WTC11 (cell line): ENCODE measurements at regions not wholly inside any gene's neighbourhood (a gene's known extent, or its start where the extent isn't known, plus 50 kb on each side); places are given as distances from the start of the nearest gene placed in this dataset.

Experiments used
- ATAC-seq: fragments of 200-7000 bp; cut with Tn5 transposase; 2 replicates; pipeline ENCODE4 v1.10.0; 2021; ENCODE audit warnings: mild to moderate bottlenecking, moderate library complexity
- CTCF ChIA-PET: fragments of 300-600 bp; sonication (Branson Sonifier 250); formaldehyde crosslinking; loops from one replicate; lab custom pipeline; 2021; ENCODE audit warnings: antibody characterized with exemption; lab: Charles Lee
- POLR2A ChIA-PET: fragments of 350-600 bp; sonication (Branson Sonifier 250); formaldehyde crosslinking; loops from one replicate; lab custom pipeline; 2021; ENCODE audit warnings: antibody characterized with exemption; lab: Charles Lee
- DNase-seq: peaks from one replicate; pipeline ENCODE4 v3.0.0; 2021; ENCODE audit warnings: low spot score
- H3K27ac Mint-ChIP-seq: 2 replicates; pipeline ENCODE4 v1.8.0; 2021; ENCODE audit warnings: mixed read lengths
- H3K27me3 Mint-ChIP-seq: 2 replicates; pipeline ENCODE4 v1.8.0; 2021; ENCODE audit warnings: low read depth, mild to moderate bottlenecking, moderate library complexity, mixed read lengths
- H3K36me3 Mint-ChIP-seq: 2 replicates; pipeline ENCODE4 v1.8.0; 2021; ENCODE audit warnings: mixed read lengths
- H3K4me1 Mint-ChIP-seq: 2 replicates; pipeline ENCODE4 v1.8.0; 2022; ENCODE audit warnings: mixed read lengths
- H3K4me3 Mint-ChIP-seq: 2 replicates; pipeline ENCODE4 v1.8.0; 2021; ENCODE audit warnings: mild to moderate bottlenecking, moderate library complexity, mixed read lengths
- H3K9me3 Mint-ChIP-seq: 2 replicates; pipeline ENCODE4 v1.8.0; 2021; ENCODE audit warnings: mixed read lengths
- AR ChIP-seq: fragments of 250-450 bp; sonication (Bioruptor Pico); IDR thresholded peaks from 2 replicates; pipeline ENCODE4 v1.9.0; 2021; ENCODE audit warnings: mild to moderate bottlenecking
- ATF3 ChIP-seq: sonication (generic); formaldehyde crosslinking; conservative IDR thresholded peaks from 2 replicates; pipeline ENCODE4 v1.8.1; 2022; ENCODE audit warnings: mild to moderate bottlenecking, missing genetic modification reagents
- CREB1 ChIP-seq: sonication (generic); formaldehyde crosslinking; IDR thresholded peaks from 2 replicates; pipeline ENCODE4 v1.8.0; 2023; ENCODE audit warnings: mild to moderate bottlenecking, missing genetic modification reagents
- E2F1 ChIP-seq: sonication (generic); formaldehyde crosslinking; IDR thresholded peaks from 2 replicates; pipeline ENCODE4 v1.8.0; 2022; ENCODE audit warnings: mild to moderate bottlenecking, missing genetic modification reagents
- FOXP4 ChIP-seq: sonication (generic); formaldehyde crosslinking; IDR thresholded peaks from 2 replicates; pipeline ENCODE4 v1.8.0; 2022; ENCODE audit warnings: mild to moderate bottlenecking, missing genetic modification reagents
- NR3C1 ChIP-seq: sonication (generic); formaldehyde crosslinking; conservative IDR thresholded peaks from 2 replicates; pipeline ENCODE4 v1.8.1; 2023; ENCODE audit warnings: low read depth, mild to moderate bottlenecking, missing genetic modification reagents
- RORB ChIP-seq: fragments of 250-450 bp; sonication (Bioruptor Pico); IDR thresholded peaks from 2 replicates; pipeline ENCODE4 v1.9.0; 2021; ENCODE audit warnings: mild to moderate bottlenecking
- STAT6 ChIP-seq: sonication (generic); formaldehyde crosslinking; conservative IDR thresholded peaks from 2 replicates; pipeline ENCODE4 v1.8.1; 2023; ENCODE audit warnings: mild to moderate bottlenecking, low read depth, missing genetic modification reagents, moderate library complexity
- TCF7 ChIP-seq: sonication (generic); formaldehyde crosslinking; IDR thresholded peaks from 2 replicates; pipeline ENCODE4 v1.8.0; 2022; ENCODE audit warnings: mild to moderate bottlenecking, low read depth, missing genetic modification reagents, moderate library complexity
- ZBTB43 ChIP-seq: sonication (generic); formaldehyde crosslinking; IDR thresholded peaks from 2 replicates; pipeline ENCODE4 v1.8.1; 2023; ENCODE audit warnings: mild to moderate bottlenecking, missing genetic modification reagents
- ZNF232 ChIP-seq: sonication (generic); formaldehyde crosslinking; IDR thresholded peaks from 2 replicates; pipeline ENCODE4 v1.8.0; 2022; ENCODE audit warnings: mild to moderate bottlenecking, missing genetic modification reagents
- ZNF512 ChIP-seq: sonication (generic); formaldehyde crosslinking; IDR thresholded peaks from 2 replicates; pipeline ENCODE4 v1.8.1; 2022; ENCODE audit warnings: missing genetic modification reagents, borderline replicate concordance

GRCh38 chr17:33695431-33695830, 402.3 kb upstream of the ASIC2 start (continued):
- TF ChIP-seq ZNF232 (CRISPR knock-in tag), result no peak
- TF ChIP-seq RORB (CRISPR knock-in tag), result no peak
- no peak for TF ChIP-seq AR (CRISPR knock-in tag)
- TF ChIP-seq FOXP4 (CRISPR knock-in tag), result no peak
- TF ChIP-seq E2F1, result no peak
- no peak for TF ChIP-seq ZNF512 (CRISPR knock-in tag)
- TF ChIP-seq TCF7 (CRISPR knock-in tag), result no peak
- TF ChIP-seq STAT6 (CRISPR knock-in tag), result no peak
- TF ChIP-seq ZBTB43 (CRISPR knock-in tag), result no peak

GRCh38 chr17:33696102-33696501, 403.0 kb upstream of the ASIC2 start:
- CTCF ChIA-PET, result no interaction called here
- peaks cover 20% of the 10 kb centered on the region for H3K27me3 Mint-ChIP-seq
- H3K4me3 Mint-ChIP-seq, result no peak overlapping the region
- H3K4me1 Mint-ChIP-seq, result no peaks in the 10 kb centered on the region
- POLR2A ChIA-PET, result no interaction called here
- no peak overlapping the region for H3K27ac Mint-ChIP-seq
- TF ChIP-seq CREB1 (CRISPR knock-in tag) (no peak), NR3C1 (no peak), ATF3 (CRISPR knock-in tag) (no peak)
- TF ChIP-seq, all 79 proteins: peak for 0
- ATAC-seq, result no peak
- DNase-seq, result no peak
- Mint-ChIP-seq H3K9me3 (no peaks in the 10 kb centered on the region), H3K36me3 (no peaks in the 10 kb centered on the region)
